HL-60 (cell line): ENCODE measurements at regions not wholly inside any gene's neighbourhood (a gene's known extent, or its start where the extent isn't known, plus 50 kb on each side); places are given as distances from the start of the nearest gene placed in this dataset.
"Not testable (repeated sequence)": the region's sequence is repeated elsewhere in the genome, so short reads cannot be mapped to it uniquely, and the experiment has no call there.

Experiments
- DNase-seq, 2 experiments: peaks; one replicate each; pipeline ENCODE4 v3.0.0-alpha.2; 2010 to 2020; ENCODE audit warnings: low read depth in 1 of 2, low spot score in 1 of 2
- H3K27ac ChIP-seq: fragments of 250-450 bp; sonication (Bioruptor Pico); replicated peaks from 2 replicates; pipeline ENCODE4 v1.5.1; 2020; ENCODE audit warnings: mild to moderate bottlenecking, moderate library complexity
- H3K27me3 ChIP-seq: fragments of 250-450 bp; sonication (Bioruptor Pico); 2 replicates; pipeline ENCODE4 v1.5.1; 2021; ENCODE audit warnings: mild to moderate bottlenecking, moderate library complexity; ENCODE audit not compliant: insufficient read depth, poor library complexity, severe bottlenecking
- H3K4me3 ChIP-seq: replicated peaks from 2 replicates; pipeline ENCODE4 v1.5.1; 2011; ENCODE audit warnings: mild to moderate bottlenecking, control low read depth, low read length; ENCODE audit not compliant: insufficient read depth
- GABPA ChIP-seq: IDR thresholded peaks from 2 replicates; pipeline ENCODE4 v1.6.1; 2012; ENCODE audit warnings: low read depth
- POLR2AphosphoS5 ChIP-seq: IDR thresholded peaks from 2 replicates; pipeline ENCODE4 v1.6.1; 2012; ENCODE audit warnings: low read depth
- SPI1 ChIP-seq: IDR thresholded peaks from 2 replicates; pipeline ENCODE4 v1.6.1; 2012; ENCODE audit warnings: low read depth, mild to moderate bottlenecking, borderline replicate concordance
- TF ChIP-seq, protein P1 (sequence below): IDR thresholded peaks from 2 replicates; pipeline ENCODE4 v1.6.1; 2012; ENCODE audit warnings: low read depth; ENCODE audit not compliant: insufficient replicate concordance
- TF ChIP-seq, protein P2 (sequence below): IDR thresholded peaks from one replicate; pipeline ENCODE4 v1.5.1; 2011; ENCODE audit warnings: low read length, control low read depth, inconsistent platforms; ENCODE audit not compliant: insufficient read depth

DNA sequence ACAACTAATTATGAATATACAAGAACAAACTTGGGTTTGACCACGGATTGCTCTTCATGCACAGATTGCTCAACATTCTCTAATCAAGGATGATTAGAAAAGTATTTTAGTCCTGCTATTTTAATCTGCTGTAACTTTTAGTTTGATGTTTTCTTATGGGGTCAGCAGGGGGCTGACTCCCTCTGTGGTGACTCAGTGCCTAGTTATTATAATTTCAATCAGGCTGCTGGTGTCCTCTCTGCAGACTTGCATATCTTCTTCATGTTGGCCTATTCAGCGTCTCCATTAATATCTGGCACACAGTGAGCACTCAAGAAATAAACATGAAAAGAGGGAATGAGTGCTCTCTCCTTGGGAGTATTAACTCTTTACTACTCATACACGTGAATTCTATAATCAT lies 223.8 kb upstream of the DDI1 start:
- no peaks in the 10 kb centered on the region for H3K27me3 ChIP-seq
- H3K27ac ChIP-seq = no peak overlapping the region
- DNase-seq = no peak
- TF ChIP-seq SPI1 (no peak), POLR2AphosphoS5 (no peak), GABPA (no peak)
- TF ChIP-seq, protein P1, sequence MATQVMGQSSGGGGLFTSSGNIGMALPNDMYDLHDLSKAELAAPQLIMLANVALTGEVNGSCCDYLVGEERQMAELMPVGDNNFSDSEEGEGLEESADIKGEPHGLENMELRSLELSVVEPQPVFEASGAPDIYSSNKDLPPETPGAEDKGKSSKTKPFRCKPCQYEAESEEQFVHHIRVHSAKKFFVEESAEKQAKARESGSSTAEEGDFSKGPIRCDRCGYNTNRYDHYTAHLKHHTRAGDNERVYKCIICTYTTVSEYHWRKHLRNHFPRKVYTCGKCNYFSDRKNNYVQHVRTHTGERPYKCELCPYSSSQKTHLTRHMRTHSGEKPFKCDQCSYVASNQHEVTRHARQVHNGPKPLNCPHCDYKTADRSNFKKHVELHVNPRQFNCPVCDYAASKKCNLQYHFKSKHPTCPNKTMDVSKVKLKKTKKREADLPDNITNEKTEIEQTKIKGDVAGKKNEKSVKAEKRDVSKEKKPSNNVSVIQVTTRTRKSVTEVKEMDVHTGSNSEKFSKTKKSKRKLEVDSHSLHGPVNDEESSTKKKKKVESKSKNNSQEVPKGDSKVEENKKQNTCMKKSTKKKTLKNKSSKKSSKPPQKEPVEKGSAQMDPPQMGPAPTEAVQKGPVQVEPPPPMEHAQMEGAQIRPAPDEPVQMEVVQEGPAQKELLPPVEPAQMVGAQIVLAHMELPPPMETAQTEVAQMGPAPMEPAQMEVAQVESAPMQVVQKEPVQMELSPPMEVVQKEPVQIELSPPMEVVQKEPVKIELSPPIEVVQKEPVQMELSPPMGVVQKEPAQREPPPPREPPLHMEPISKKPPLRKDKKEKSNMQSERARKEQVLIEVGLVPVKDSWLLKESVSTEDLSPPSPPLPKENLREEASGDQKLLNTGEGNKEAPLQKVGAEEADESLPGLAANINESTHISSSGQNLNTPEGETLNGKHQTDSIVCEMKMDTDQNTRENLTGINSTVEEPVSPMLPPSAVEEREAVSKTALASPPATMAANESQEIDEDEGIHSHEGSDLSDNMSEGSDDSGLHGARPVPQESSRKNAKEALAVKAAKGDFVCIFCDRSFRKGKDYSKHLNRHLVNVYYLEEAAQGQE = no peak
- TF ChIP-seq, protein P2, sequence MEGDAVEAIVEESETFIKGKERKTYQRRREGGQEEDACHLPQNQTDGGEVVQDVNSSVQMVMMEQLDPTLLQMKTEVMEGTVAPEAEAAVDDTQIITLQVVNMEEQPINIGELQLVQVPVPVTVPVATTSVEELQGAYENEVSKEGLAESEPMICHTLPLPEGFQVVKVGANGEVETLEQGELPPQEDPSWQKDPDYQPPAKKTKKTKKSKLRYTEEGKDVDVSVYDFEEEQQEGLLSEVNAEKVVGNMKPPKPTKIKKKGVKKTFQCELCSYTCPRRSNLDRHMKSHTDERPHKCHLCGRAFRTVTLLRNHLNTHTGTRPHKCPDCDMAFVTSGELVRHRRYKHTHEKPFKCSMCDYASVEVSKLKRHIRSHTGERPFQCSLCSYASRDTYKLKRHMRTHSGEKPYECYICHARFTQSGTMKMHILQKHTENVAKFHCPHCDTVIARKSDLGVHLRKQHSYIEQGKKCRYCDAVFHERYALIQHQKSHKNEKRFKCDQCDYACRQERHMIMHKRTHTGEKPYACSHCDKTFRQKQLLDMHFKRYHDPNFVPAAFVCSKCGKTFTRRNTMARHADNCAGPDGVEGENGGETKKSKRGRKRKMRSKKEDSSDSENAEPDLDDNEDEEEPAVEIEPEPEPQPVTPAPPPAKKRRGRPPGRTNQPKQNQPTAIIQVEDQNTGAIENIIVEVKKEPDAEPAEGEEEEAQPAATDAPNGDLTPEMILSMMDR = no peak
- no peak overlapping the region for H3K4me3 ChIP-seq

- H3K4me3 ChIP-seq, DNase-seq, H3K27me3 ChIP-seq, H3K27ac ChIP-seq: not testable (repeated sequence)
Observed at GRCh38 chr11:103820345-103820744, 216.1 kb upstream of the DDI1 start.

DNA sequence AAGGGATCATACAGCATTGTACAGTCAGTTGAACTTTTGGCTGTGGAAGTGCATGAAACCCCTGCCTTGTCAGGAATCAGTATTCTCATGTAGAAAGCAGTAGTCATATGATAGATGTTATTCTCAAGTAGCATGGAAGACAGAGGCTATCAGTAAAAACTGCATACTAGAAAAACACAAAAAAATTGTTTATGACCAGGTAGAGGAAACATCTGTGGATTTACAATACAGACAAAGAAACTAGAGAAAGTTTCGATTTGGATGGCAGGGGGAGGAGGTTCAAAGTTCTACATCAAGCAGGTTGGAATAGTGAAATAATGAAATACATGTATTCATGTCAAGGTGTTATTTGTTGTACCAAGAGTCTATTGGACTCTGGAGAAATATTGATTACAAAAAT lies 212.3 kb upstream of the DDI1 start:
- TF ChIP-seq GABPA (no peak), POLR2AphosphoS5 (no peak), SPI1 (no peak)
- TF ChIP-seq, protein P1 = no peak
- TF ChIP-seq, protein P2 = no peak
- DNase-seq = no peak

DNA sequence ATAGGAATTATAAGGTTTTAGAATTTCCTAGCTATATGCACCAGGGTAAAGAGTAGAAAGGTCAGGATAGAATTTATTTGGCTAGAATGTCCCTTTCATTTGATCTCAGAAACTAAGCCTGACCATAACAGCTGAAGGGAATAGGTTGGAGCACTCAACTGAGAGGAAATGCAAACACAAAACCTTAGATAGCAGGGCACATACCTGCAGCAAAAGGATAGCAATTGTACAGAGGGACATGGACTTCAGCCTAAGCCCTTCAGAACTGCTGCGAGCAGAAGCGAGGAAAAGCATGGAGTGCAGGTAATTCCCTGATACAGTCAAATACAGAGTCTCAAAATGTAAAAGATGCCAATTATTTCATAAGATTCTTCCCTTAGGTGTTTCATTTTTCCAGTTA lies 211.0 kb upstream of the DDI1 start:
- Histone ChIP-seq H3K27ac (no peak overlapping the region), H3K4me3 (no peak overlapping the region), H3K27me3 (no peaks in the 10 kb centered on the region)
- DNase-seq = no peak
- TF ChIP-seq, protein P2 = no peak
- TF ChIP-seq GABPA = no peak
- TF ChIP-seq POLR2AphosphoS5 = no peak
- TF ChIP-seq, protein P1 = no peak
- TF ChIP-seq SPI1 = no peak

More for the DNA sequence above, 212.3 kb upstream of the DDI1 start:
- H3K27ac ChIP-seq = no peak overlapping the region
- H3K27me3 ChIP-seq = no peaks in the 10 kb centered on the region
- no peak overlapping the region for H3K4me3 ChIP-seq
